ENCODE measurements at regions not wholly inside any gene's neighbourhood (a gene's known extent, or its start where the extent isn't known, plus 50 kb on each side); places are given as distances from the start of the nearest gene placed in this dataset.

- TF ChIP-seq CTCF (IDR thresholded peaks at IDR 0.05) (no peak), EP300 (IDR thresholded peaks at IDR 0.05) (no peak), POLR2A (IDR thresholded peaks at IDR 0.05) (no peak), POLR2AphosphoS5 (IDR thresholded peaks at IDR 0.05) (no peak)
These were observed 181.0 kb downstream of the COL12A1 start for GRCh38 chr6:75024828-75025227.

All from stomach (tissue), 4 donors.